ENCODE measurements at regions not wholly inside any gene's neighbourhood (a gene's known extent, or its start where the extent isn't known, plus 50 kb on each side); places are given as distances from the start of the nearest gene placed in this dataset.

DNA sequence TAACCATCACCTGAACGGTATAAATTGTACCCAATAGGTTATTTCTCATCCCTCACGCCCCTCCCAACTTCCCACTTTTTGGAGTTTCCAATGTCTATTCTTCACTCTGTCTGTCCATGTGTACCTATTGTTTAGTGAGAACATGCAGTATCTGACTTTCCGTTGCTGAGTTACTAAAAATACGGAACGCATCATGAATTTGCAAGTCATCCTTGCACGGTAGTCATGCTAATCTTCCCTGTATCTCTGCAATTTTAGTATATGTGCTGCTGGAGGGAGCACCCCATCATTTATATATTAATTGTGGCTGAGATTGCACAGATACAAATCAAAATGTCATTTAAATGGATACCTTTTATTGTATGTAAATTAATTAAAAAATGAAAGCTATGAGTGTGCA, 75.7 kb upstream of the SFMBT2 start:
- no peak for DNase-seq (ENCODE audit: low read depth, low spot score)
- no peak overlapping the region for H3K4me3 ChIP-seq (ENCODE audit: low read depth, low read length)
- in situ Hi-C loops (cut with HindIII; ENCODE audit: low sequenced_read_pairs), result no loop called here

DNA sequence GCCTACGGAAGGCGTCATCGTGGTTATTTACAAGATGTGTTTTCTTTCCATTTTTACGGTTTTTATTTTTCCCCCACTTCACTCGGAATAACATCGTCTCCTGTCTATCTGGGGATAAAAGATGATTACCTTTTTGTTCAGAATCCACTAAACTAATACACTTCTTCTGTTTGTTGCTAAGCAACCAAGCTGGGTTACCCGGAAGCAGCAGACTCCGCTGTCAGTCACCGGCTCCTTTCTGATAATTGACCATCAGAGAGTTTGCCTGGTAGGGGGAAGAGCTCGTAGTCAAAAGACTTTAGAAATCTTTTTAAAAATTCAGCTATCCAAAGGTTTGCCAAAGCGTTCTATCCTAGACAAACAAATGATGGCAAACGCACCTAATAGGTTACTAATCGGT, 75.0 kb upstream of the SFMBT2 start:
- in situ Hi-C loops (cut with HindIII; ENCODE audit: low sequenced_read_pairs), result no loop called here
- no peak for DNase-seq (ENCODE audit: low read depth, low spot score)

More for the DNA sequence above, 75.7 kb upstream of the SFMBT2 start:
- TF ChIP-seq, protein P1, sequence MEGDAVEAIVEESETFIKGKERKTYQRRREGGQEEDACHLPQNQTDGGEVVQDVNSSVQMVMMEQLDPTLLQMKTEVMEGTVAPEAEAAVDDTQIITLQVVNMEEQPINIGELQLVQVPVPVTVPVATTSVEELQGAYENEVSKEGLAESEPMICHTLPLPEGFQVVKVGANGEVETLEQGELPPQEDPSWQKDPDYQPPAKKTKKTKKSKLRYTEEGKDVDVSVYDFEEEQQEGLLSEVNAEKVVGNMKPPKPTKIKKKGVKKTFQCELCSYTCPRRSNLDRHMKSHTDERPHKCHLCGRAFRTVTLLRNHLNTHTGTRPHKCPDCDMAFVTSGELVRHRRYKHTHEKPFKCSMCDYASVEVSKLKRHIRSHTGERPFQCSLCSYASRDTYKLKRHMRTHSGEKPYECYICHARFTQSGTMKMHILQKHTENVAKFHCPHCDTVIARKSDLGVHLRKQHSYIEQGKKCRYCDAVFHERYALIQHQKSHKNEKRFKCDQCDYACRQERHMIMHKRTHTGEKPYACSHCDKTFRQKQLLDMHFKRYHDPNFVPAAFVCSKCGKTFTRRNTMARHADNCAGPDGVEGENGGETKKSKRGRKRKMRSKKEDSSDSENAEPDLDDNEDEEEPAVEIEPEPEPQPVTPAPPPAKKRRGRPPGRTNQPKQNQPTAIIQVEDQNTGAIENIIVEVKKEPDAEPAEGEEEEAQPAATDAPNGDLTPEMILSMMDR (IDR thresholded peaks at IDR 0.05; ENCODE audit: low read depth, low read length), result no peak

DNA sequence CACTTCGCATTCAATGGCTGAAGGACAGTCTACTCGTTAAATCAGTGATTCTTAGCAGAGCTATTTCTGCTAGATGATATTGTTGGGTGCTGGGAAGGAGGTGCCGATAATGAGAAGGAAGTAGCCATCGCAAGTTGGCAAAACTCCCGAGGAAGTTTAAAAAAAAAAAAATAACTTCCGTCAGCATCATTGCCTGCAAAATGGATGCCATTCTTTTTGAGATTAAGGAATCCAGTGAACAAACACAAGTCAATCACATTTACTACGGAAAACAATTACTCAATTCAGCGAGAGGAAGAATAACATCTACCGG, 74.4 kb upstream of the SFMBT2 start:
- TF ChIP-seq, protein P1 (IDR thresholded peaks at IDR 0.05; ENCODE audit: low read depth, low read length), result no peak
- no peak overlapping the region for H3K4me3 ChIP-seq (ENCODE audit: low read depth, low read length)
- in situ Hi-C loops (cut with HindIII; ENCODE audit: low sequenced_read_pairs), result no loop called here
- DNase-seq (ENCODE audit: low read depth, low spot score), result no peak

More for the DNA sequence above, 75.0 kb upstream of the SFMBT2 start:
- TF ChIP-seq, protein P1 (IDR thresholded peaks at IDR 0.05; ENCODE audit: low read depth, low read length), result no peak
- H3K4me3 ChIP-seq (ENCODE audit: low read depth, low read length), result no peak overlapping the region

DNA sequence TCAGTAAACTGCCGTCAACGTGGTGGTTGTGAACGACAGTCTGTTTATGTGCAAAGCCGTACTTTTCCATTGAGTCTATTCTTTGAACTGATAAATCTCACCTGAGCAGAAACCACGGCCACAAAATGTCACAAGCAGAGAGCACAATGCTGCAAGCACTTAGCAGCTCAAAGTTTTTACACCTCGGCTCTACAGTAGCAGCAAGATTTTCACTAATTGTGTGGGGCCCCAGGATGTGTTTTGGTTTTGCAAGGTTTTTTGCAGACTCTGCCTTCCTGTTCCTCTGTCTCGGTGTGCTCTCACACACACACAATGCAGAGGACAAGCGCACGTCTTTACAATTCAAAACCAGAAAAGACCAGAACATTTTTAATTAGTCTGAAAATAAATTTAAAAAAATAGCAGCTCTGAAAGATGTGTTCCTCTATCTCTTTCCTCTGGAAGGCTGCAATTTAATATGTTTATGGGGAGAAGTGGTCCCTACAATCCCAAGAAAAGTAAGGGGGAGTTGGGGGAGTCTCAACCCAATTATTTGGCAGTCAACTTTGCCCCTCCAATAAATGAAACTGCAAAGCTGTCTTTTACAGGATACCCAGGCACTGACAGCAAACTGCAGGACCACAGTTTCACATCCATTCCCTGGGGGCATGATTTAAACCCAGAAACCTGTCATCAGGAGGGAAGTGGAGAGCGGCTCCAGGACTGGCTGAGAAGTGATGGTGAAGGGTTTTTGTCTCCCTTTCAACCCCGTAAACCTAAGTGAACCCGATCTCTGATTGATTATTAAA, 73.8 kb upstream of the SFMBT2 start:
- no peak overlapping the region for H3K4me3 ChIP-seq (ENCODE audit: low read depth, low read length)
- TF ChIP-seq, protein P1 (IDR thresholded peaks at IDR 0.05; ENCODE audit: low read depth, low read length), result no peak
- no peak for DNase-seq (ENCODE audit: low read depth, low spot score)
- in situ Hi-C loops (cut with HindIII; ENCODE audit: low sequenced_read_pairs), result no loop called here

DNA sequence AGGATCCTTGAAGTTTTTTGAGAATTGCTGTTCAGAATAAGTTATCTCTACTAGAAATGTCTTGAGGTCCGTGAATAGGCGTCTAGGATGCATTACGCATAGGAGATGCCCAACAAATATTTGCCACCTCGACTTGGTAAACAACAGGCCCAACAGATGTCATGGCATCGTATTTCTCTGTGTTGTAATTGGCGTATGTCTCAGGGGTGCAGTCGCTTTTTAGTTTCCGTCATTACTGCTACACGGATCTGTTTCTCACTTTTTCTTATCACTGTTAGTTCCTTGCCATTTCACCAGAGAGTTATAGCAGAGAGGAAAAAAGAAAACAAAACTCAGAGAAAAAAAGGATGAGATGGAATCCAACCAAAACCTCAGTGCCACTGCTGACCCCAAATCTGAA, 73.0 kb upstream of the SFMBT2 start:
- no peak overlapping the region for H3K4me3 ChIP-seq (ENCODE audit: low read depth, low read length)
- in situ Hi-C loops (cut with HindIII; ENCODE audit: low sequenced_read_pairs), result no loop called here
- TF ChIP-seq, protein P1 (IDR thresholded peaks at IDR 0.05; ENCODE audit: low read depth, low read length), result no peak
- no peak for DNase-seq (ENCODE audit: low read depth, low spot score)

DNA sequence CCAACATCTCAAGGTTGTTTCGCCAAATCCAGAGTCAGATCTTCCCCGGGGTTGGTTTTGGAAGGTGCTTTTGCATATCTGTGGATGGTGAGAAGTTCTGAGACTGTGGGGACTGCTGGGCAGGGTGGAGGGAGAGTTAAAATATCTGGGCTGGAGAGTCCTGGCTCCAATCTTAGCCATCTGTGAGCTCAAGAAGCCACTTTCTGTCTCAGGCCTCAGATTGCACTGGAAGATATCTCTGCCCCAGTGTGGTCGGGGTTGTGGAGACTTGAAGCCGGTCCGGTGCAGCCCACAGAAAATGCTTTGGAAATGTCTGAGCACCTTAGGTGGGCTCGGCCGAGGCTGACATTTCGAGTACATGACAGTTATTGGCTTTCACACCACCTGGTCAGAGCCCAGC, 72.2 kb upstream of the SFMBT2 start:
- DNase-seq (ENCODE audit: low read depth, low spot score), result no peak
- no peak overlapping the region for H3K4me3 ChIP-seq (ENCODE audit: low read depth, low read length)
- in situ Hi-C loops (cut with HindIII; ENCODE audit: low sequenced_read_pairs), result no loop called here
- TF ChIP-seq, protein P1 (IDR thresholded peaks at IDR 0.05; ENCODE audit: low read depth, low read length), result no peak

All from astrocyte of the spinal cord (primary cell).